ENCODE measurements at regions not wholly inside any gene's neighbourhood (a gene's known extent, or its start where the extent isn't known, plus 50 kb on each side); places are given as distances from the start of the nearest gene placed in this dataset.

- Histone ChIP-seq H2BK15ac (ENCODE audit: low read depth, low read length) (no peak overlapping the region), H3K9ac (ENCODE audit: low read depth, low read length) (no peak overlapping the region), H3K4me2 (ENCODE audit: low read depth, low read length) (no peak overlapping the region), H4K5ac (ENCODE audit: low read depth, low read length) (no peak overlapping the region), H2BK20ac (ENCODE audit: low read depth, low read length) (no peak overlapping the region), H4K91ac (ENCODE audit: insufficient read depth, low read depth, low read length) (no peak overlapping the region), H3K56ac (ENCODE audit: extremely low read depth, insufficient read depth, low read length) (no peak overlapping the region), H3K27ac (ENCODE audit: insufficient read depth, low read length) (no peak overlapping the region), H3K9me1 (ENCODE audit: insufficient read depth, low read length) (no peaks in the 10 kb centered on the region), H3K4me3 (ENCODE audit: insufficient read depth, low read depth, low read length) (no peak overlapping the region), H3K14ac (replicated peaks; ENCODE audit: low read depth, low read length) (no peak overlapping the region), H3K23ac (ENCODE audit: low read depth, low read length) (no peak overlapping the region), H4K8ac (ENCODE audit: low read depth in 2 of 2, low read length in 2 of 2) (no peak overlapping the region), H3K79me1 (ENCODE audit: low read depth in 1 of 2, low read length in 2 of 2) (no peaks in the 10 kb centered on the region), H2AFZ (replicated peaks; ENCODE audit: low read length, poor library complexity) (no peak overlapping the region), H3K27me3 (ENCODE audit: control insufficient read depth, insufficient read depth, low read length) (no peaks in the 10 kb centered on the region), H3K18ac (ENCODE audit: low read depth, low read length) (no peak overlapping the region), H3K9me3 (ENCODE audit: control insufficient read depth, insufficient read depth, low read length) (no peaks in the 10 kb centered on the region), H2BK5ac (ENCODE audit: low read depth, low read length, poor library complexity, severe bottlenecking) (no peak overlapping the region), H3K4ac (ENCODE audit: low read depth, low read length) (no peak overlapping the region), H2BK120ac (ENCODE audit: low read depth, low read length) (no peak overlapping the region), H2AK5ac (ENCODE audit: low read depth, low read length) (no peak overlapping the region), H3K4me1 (ENCODE audit: control insufficient read depth, insufficient read depth, low read length) (no peaks in the 10 kb centered on the region), H2AK9ac (replicated peaks; ENCODE audit: low read depth, low read length, poor library complexity) (no peak overlapping the region), H3K36me3 (ENCODE audit: control insufficient read depth, insufficient read depth, low read length) (no peaks in the 10 kb centered on the region), H4K20me1 (ENCODE audit: insufficient read depth, low read length) (no peaks in the 10 kb centered on the region)
- dilution Hi-C loops (cut with HindIII; ENCODE audit: low sequenced_read_pairs, unreplicated experiment) (no loop called here), in situ Hi-C loops (cut with MboI; ENCODE audit: low sequenced_read_pairs) (no loop called here), intact Hi-C loops (cut with micrococcal nuclease) (no loop called here)
- CTCF ChIA-PET = no interaction called here
- DNase-seq = no peak
- TF ChIP-seq CEBPB (IDR thresholded peaks at IDR 0.05; ENCODE audit: low read depth, low read length) = no peak
- no peak for TF ChIP-seq CTCF (conservative IDR thresholded peaks at IDR 0.05; ENCODE audit: low read depth, low read length)
- no peak for TF ChIP-seq RCOR1 (IDR thresholded peaks at IDR 0.05; ENCODE audit: insufficient replicate concordance, low read length)
- TF ChIP-seq MXI1 (IDR thresholded peaks at IDR 0.05; ENCODE audit: borderline replicate concordance, low read depth, low read length) = no peak
- TF ChIP-seq MAFK (IDR thresholded peaks at IDR 0.05; ENCODE audit: low read depth, low read length) = no peak
- TF ChIP-seq ELK1 (IDR thresholded peaks at IDR 0.05; ENCODE audit: borderline replicate concordance, low read depth, low read length) = no peak
- no peak for ATAC-seq (ENCODE audit: low read depth)
- no CpG with 5 or more reads among the region's 4 CpGs for WGBS, 2 experiments (ENCODE audit: extremely low coverage in 2 of 2, insufficient read length in 1 of 2)
- BruUV-seq (replicated peaks) = no TSS peak
- POLR2A ChIA-PET (ENCODE audit: unreplicated experiment) = no interaction called here
Measured at GRCh38 chr13:80524447-80525215, 183.7 kb upstream of the SPRY2 start.

Data from IMR-90 (cell line).